ENCODE measurements at regions not wholly inside any gene's neighbourhood (a gene's known extent, or its start where the extent isn't known, plus 50 kb on each side); places are given as distances from the start of the nearest gene placed in this dataset.
A peak's percentile ranks its signal among the peaks of the same experiment; 100 is the strongest.
"Not testable (repeated sequence)": the region's sequence is repeated elsewhere in the genome, so short reads cannot be mapped to it uniquely, and the experiment has no call there.

DNA sequence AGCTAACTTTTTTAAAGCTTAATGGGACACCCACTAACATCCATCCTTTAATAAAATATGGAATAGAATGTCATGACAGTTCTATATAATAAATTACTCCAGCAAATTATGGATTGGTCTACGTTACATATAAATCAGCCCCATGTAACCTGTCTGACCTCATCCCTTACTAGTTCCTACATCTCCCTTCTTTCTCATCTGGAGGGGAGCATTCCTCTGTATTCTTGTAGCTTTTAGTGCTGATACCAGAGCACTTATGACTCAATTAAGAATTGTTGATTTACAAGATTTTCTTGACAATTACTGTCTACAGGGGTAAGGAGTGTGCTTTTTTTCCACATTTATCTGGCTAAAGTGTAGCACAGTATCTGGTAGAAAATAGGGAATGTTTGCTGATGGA, 523.7 kb downstream of the FAM181B start:
- DNase-seq (ENCODE audit: low read depth), result no peak

DNA sequence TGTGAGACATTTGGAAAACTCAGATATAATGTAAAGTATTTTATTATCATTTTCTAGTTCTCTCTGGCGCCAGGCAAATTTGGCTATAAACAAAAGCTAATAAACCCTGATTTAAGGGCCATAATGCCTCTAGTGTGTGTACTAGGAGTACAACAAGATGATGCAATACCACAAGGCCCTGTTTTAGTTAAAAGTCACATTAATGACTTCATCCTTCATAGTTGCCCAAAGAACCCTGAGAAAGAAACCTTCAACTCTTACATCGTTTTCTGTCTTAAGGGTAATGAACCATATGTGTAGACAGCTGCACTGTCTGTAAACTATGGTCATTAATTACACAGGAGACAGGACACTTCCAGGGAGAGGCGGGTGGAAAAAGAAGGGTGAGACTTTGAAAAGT, 538.4 kb downstream of the FAM181B start:
- no peak for DNase-seq (ENCODE audit: low read depth)

DNA sequence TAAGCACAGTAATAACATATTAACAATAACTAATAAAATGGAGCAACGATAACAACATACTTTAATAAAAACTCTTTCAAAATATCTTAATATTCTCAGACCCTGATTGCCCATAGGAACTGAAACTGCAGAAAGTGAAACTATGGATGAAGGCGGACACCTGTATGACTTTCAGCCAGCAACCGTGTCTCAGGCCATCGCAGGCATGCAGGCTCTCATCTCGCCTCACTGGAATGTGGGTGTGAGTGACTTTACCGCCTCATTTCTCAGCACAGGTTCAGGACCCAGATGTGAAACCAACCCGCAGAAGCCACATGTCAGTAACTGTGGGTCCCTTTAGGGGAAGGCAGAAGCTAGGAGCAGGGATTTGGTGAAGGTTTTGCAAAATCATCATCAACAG, 539.1 kb downstream of the FAM181B start:
- DNase-seq (ENCODE audit: low read depth), result no peak

DNA sequence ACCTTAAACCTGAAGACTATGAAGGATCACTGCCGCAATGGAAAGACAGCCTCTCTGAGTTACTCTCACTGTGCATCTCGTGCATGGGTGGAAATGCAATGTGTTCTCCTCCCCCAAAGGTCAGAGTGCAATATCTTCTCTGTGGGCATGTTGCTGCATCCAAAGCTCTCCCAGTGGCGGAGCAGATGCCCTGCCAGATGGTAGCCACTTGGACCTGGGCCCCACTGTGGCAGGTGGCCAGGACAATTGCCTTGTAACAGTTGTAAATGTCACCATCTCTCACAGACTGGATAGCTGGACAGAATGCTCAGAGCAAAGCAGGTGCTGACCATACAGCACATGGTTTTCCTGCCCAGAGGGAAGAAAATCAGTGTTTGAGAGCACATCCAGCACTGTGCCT, 542.0 kb downstream of the FAM181B start:
- no peak for DNase-seq (ENCODE audit: low read depth)

DNA sequence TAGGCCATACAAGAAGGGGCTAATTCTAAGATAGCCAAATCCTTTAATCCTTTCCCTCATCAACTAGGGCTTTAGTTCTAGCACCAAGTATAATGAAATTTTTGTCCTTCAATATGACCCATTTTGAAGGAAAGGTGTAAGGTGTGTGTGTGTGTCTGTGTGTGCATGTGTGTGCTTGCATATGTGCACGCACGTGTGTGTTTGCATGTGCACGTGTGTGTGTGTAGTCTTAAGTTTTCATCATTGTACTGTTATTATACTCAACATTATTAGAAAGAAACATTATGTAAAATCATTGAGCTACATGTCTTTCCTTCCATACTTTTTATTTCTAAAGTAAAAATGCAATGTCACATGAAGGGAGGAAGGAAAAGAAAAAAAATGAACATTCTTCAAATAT, 547.7 kb downstream of the FAM181B start:
- DNase-seq (ENCODE audit: low read depth), result no peak

DNA sequence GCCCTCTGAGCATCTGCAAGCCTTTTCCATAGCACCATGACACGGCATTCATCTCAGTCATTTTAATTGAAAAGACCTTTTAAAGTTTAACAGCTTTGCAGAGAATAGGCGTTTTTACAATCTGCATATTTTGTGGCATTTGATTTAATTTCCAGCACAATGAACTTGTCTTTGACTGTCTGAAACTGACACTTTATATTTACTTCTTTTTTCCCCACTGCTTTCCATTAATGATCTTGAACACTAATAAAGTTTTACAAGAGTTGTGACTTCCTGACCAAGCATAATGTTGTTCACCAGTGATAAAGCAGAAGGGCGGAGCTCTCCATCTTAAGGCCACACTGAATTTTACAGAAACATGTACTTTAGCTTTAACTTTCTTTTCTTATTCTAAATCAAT, 548.7 kb downstream of the FAM181B start:
- no peak for DNase-seq (ENCODE audit: low read depth)

DNA sequence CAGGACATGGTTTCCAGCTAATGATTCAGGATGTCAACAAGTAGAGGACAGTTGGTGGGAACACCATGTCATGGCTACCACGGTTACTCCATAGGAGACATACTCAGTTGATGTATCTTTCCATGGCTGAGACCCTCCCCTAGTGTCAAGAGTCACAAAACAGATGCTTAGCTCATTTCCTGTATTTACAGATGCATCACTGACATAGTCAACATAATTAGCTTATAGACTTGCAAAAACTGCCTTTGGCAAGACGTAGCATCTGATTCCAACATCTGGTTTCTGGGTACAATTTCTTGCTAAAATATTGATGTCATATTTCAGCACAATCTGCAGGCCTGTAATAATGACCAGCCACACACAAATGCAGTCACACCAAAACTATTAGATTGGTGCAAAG, 550.3 kb downstream of the FAM181B start:
- DNase-seq (ENCODE audit: low read depth), result no peak

DNA sequence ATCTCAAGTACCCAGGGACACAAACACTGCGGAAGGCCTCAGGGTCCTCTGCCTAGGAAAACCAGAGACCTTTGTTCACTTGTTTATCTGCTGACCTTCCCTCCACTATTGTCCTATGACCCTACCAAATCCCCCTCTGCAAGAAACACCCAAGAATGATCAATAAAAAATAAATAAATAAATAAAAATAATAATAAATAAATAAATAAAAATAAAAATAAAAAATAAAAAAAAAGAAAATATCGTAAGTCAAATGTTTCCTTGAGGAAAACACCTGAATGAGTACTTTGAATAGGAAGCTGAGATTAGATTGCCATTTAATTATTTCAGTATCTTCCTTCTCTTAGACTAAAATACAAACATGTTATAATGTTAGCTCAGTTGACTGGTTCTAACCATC, 551.0 kb downstream of the FAM181B start:
- not testable (repeated sequence) for DNase-seq (ENCODE audit: low read depth)

DNA sequence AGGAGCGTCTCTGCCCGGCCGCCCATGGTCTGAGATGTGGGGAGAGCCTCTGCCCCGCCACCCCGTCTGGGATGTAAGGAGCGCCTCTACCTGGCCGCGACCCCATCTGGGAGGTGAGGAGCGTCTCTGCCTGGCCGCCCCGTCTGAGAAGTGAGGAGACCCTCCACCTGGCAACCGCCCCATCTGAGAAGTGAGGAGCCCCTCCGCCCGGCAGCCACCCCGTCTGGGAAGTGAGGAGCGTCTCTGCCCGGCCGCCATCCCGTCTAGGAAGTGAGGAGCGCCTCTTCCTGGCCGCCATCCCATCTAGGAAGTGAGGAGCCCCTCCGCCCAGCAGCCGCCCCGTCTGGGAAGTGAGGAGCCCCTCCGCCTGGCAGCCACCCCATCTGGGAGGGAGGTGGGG, 551.9 kb downstream of the FAM181B start:
- DNase-seq (ENCODE audit: low read depth), result not testable (repeated sequence)

DNA sequence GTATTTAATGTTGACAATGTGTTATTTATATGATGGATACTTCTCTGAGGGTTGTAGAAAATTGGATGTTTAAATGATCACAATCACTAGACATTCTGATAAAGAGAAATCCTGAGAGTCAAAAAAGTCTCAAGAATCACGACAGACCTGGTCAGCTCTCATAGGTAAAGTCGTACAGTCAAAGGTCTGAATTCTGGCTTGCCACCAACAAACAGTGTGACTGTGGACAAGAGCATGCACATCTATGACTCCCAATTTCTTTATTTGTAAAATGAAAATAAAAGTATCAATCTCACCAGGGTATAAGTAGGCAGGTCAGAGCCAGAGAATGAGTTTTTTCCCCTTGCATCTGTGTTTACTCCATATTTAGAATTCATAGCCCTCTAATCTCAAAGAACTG, 556.7 kb downstream of the FAM181B start:
- DNase-seq (ENCODE audit: low read depth), result no peak

DNA sequence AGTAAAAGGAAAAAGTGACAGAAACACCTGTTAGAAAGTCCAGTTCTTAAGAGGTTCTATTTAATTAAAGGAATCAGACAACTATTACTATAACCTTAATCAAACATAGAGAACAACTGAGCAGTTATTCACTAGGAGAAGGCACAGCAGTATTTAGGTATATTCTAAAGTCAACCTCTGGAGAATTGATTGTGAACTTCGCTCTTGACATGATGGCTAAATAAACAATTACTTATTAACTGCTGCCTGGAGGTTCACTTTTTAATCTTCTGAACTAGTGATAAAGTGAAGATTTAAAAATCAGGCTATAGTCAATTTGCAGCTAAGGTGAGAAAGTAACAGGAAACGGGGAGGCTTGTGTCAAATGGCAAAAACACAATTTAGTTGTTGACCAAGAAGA, 557.3 kb downstream of the FAM181B start:
- DNase-seq (ENCODE audit: low read depth), result no peak

DNA sequence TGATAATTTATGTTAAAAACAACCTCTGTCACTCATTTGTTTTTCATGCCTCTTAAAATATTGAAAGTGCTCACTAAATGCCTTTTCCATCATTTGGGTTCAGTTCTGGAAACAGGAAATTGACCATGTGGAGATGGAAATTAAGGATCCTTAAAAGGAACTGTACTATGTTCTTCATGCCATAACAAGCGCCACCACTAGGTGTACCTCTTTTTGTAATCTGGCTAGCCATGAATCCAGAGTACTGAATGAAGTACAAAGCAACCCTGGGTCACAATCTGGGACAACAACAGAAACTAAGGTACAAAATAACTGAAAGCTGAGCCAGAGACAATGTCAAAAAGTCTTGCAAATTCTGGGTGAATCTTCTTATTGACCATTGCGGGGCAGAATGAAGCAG, 559.1 kb downstream of the FAM181B start:
- no peak for DNase-seq (ENCODE audit: low read depth)

DNA sequence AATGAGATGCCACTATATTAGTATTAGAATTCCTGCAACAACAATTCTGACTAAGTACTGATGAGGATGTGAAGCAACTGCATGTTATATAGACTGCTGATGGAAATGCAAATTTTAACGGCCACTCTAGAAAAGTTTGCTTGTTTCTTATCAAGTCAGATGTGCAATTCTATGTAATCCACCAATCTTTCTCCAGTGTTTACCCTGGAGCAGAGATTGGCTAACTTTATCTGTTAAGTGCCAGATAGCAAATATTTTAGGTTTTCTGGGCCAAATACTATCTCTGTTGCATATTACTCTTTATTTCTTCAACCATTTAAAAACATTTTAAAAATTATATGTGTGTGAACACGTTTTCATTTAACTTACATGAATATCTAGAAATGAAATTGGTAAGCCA, 586.9 kb downstream of the FAM181B start:
- no peak for DNase-seq (ENCODE audit: low read depth)

DNA sequence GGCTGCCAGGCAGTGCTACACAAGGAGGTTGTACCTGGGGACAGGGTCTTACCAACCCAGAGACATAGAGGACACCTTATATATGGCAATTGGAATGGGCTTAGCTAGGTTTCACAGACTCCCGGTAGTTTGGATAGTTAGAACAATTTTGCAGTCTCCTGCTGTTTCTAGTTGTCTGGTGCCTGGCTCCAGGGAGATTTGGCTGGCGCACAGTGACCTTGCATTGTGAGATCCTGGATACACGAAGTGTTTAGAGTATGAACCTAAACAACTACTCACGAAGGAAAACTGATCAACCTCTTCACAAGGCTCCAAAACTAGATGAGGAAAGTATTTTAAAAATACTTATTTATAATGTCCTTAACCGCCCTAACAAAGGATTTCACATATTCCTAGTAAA, 614.7 kb downstream of the FAM181B start:
- no peak for DNase-seq (ENCODE audit: low read depth)

DNA sequence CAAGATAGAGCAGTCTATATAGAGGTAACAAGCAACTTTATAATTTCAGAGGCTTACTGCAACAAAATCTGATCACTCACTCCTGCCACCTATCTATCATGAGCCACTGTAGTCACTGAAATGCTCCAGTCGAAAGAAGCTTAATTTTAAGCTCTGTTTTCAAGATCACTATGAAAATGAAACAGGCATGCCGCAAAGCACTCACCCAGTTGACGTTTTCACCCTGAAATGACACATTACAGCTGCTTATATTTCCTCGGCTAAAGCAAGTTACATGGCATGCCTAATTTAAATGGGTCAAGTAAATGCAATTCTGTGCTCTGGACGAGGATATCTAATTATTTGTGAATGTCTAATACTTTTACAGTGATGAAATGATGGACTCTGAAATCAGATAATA, 616.3 kb downstream of the FAM181B start:
- DNase-seq (ENCODE audit: low read depth), result no peak

DNA sequence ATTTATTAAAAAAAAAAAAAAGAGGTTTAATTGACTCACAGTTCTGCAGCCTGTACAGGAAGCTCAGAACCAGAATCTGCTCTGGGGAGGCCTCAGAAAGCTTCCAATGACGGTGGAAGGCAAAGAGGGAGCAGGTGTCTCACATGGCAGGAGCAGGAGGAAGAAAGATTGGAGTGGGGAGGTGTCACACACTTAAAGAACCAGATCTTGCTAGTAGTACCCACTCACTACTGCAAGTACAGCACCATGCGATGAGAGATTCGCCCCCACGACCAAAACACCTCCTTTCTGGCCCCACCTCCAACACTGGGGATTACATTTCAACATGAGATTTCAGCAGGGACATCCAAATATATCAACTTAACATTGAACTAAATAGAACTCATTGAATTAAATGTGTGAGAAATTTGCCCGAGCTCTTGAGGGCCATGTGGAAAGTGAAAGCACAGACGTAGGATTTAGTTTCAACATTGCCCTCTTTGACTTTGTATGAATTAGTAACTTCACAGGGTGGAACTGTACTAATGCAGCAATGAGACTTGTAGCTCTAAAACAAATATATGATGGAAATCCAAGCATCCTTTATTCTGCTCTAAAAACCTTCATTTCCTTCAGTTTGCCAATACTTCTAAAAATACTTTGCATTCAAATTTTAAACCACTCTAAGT, 628.2 kb downstream of the FAM181B start:
- DNase-seq (ENCODE audit: low read depth), result no peak

DNA sequence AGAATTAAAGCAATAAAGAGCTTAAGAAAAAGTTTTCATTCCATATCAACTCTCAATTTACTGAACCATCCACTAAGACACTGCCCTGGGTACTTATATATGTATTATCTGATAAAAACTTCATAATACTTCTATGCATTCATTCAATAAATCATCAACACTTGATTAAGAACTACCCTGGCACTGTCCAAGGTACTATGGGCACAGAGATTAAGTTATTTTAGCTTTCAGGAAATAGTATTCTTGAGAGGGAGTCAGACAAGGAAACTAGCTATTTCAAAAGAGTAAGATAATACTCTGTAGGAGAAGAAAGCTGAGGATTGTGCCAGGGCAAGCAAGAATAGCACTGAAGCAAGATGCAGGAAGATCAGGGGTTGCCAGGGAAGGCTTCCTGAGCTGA, 640.8 kb downstream of the FAM181B start:
- no peak for DNase-seq (ENCODE audit: low read depth)

DNA sequence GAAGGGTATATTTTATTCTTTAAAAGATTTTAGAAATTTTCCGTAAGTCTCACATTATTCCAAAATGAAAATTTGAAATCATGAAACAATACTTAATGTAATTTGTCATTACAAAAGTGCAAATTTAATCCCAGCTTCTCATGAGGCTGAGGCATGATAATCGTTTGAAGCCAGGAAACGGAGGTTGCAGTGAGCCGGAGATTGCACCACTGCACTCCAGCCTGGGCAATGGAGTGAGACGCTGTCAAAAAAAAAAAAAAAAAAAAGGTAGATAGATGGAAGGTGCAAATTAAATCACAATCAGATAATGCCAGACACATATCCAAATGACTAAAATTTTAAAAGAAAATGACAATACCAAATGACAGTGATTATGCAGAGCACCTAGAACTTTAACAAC, 644.2 kb downstream of the FAM181B start:
- no peak for DNase-seq (ENCODE audit: low read depth)

DNA sequence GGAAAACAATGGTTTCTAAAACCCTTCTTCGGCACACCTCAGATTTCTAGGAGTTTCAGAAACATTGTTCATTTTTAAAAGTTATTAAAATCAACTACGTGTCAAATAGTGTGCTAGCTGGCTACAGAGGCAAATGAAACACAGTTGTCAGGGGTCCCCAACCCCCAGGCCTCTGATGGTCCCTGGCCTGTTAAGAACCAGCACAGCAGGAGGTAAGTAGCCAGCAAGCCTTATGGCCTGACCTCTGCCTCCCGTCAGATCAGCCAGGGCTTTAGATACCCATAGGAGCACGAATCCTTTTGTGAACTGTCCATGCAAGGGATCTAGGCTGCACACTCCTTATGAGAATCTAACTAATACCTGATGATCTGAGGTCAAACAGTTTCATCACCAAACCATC, 648.2 kb downstream of the FAM181B start:
- no peak for DNase-seq (ENCODE audit: low read depth)

DNA sequence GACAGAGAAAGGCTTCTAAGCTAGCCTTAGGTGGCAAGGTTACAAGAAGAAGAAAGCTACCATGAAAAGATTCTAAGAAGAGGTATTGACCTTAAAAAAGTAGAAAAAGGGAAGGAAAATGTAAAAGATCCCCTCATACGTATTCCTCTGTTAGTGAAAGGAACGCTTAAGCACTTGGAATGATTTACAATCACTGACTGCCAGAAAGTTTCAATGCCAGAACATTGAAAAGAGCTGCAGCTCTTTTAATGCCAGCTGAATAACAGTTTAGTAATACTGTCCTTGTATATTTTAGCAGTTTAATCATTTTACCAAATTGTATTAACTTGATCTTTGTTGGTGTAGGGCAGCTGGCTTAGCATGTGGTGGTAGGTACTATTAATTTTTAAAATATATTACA, 650.7 kb downstream of the FAM181B start:
- DNase-seq (ENCODE audit: low read depth), result no peak

DNA sequence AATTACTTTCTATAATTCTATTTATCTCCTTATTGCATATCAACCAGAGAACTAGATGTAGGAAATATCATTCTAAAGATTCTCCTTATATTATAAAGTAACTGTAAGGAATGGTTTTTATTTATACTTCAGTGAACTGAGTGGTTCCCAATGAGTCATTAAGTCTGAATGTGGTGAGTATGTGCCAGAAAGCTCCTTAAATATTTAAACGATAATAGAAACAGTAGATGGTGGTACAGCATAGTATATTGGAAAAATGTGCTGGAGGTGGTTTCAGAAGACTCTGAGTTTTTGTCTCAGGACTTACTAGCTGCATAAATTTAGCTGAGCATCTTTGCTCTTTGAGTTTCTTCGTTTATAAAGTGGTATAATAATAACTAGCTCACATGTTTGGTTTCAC, 653.5 kb downstream of the FAM181B start:
- DNase-seq (ENCODE audit: low read depth), result peak; percentile 9

DNA sequence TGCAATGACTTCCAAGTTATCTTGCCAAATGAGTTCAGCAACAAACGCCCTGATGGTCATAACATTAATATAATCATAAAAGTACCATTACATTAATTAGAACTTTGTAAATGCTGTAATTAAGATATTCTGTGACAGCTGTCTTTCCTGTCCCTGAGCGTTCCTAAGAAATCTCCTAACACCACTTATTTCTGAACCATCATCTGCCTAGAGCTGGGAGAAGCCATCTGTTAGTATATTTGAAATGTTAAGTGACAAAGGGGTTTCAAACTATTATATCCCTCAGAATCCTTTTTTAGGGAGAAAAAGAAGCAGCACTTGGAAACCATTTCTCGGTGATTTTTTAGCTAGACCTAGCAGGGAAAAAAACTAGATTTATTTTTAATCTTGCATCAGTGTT, 657.5 kb downstream of the FAM181B start:
- DNase-seq (ENCODE audit: low read depth), result no peak

DNA sequence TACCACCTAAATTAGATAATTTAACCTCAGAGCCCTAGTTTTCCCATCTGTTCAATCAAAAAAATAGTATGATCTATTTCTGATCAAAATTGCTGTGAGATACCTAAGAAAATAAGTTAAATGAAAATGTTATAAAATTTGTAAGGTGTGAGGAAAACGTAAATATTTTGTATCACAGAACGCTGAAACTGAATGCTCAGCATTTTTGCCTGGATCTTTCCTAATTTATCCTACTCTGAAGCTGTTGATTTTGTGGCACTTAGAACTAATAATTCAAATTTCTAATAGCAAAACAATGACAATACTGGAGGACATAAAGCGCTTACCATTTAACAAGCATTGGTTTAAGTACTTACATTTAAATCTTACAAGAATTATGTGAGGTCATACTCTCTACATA, 674.2 kb downstream of the FAM181B start:
- no peak for DNase-seq (ENCODE audit: low read depth)

DNA sequence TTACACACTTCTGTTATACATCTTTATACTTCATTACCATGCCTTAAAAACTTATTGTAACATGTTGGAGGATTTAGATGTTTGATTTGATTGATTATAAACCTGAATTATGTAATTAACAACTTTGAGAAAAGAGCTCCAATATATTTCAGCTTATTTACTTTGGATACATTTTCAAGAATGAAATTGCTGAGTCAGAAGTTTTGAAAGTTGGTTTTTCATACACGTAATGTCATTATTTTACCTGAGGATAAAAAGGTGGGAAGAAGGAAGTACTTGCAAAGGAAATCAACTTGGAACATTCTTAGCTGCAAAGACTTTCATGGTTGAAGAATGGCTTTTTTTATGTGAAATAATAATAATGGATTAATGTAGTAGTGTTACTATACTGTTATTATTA, 677.2 kb downstream of the FAM181B start:
- no peak for DNase-seq (ENCODE audit: low read depth)

DNA sequence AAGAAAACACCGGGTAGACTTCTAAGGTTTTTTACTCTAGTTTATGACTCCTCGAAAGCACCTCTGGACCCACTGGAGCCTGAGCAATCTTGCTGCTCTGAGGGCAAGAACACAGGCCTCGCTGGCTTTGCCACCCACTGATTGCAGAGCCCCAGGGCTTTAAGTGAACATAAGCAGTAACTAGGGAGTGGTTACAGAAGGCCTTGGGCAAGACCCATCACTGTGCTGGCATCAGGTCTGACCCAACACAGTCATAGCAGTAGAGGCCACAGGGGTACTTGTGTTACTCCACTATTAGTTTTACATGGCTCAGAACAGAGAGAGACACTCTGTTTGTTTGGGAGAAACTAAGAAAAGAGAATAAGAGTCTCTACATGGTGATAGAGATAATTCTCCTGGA, 684.5 kb downstream of the FAM181B start:
- DNase-seq (ENCODE audit: low read depth), result no peak

Measured in iris pigment epithelial cell (primary cell).